ENCODE measurements at regions not wholly inside any gene's neighbourhood (a gene's known extent, or its start where the extent isn't known, plus 50 kb on each side); places are given as distances from the start of the nearest gene placed in this dataset.
A peak's percentile ranks its signal among the peaks of the same experiment; 100 is the strongest.

GRCh38 chr3:106610362-106610959, 741.6 kb upstream of the CBLB start:
- Histone ChIP-seq H3K4me2 (ENCODE audit: insufficient read depth, low read length) (no peak overlapping the region), H3K4me1 (ENCODE audit: insufficient read depth, low read length) (no peaks in the 10 kb centered on the region; the same call in 1 of the 2 replicates), H4K20me1 (ENCODE audit: insufficient read depth, low read length) (no peaks in the 10 kb centered on the region), H3K27me3 (ENCODE audit: insufficient read depth, low read length, poor library complexity) (no peaks in the 10 kb centered on the region), H3K79me2 (ENCODE audit: insufficient read depth, low read length) (no peaks in the 10 kb centered on the region), H2AFZ (ENCODE audit: low read depth, low read length) (no peak overlapping the region), H3K27ac (ENCODE audit: low read length) (no peak overlapping the region), H3K4me3 (ENCODE audit: low read depth in 1 of 2, low read length in 2 of 2) (no peak overlapping the region), H3K9me3 (ENCODE audit: insufficient read depth, low read length, severe bottlenecking) (peaks cover 10% of the 10 kb centered on the region), H3K9ac (ENCODE audit: low read depth, low read length) (no peak overlapping the region), H3K36me3 (ENCODE audit: insufficient read depth, low read length) (no peaks in the 10 kb centered on the region)
- DNase-seq (no peak), ATAC-seq (ENCODE audit: insufficient read depth, low read depth) (peak; percentile 29; the same call in 1 of the 3 replicates)
- TF ChIP-seq CTCF (IDR thresholded peaks at IDR 0.05; ENCODE audit: borderline replicate concordance, extremely low read depth, low read length, poor library complexity, severe bottlenecking) = no peak
- no peak for TF ChIP-seq EZH2 (IDR thresholded peaks at IDR 0.05; ENCODE audit: borderline replicate concordance, low read depth, low read length, severe bottlenecking)

- TF ChIP-seq EZH2 (IDR thresholded peaks at IDR 0.05; ENCODE audit: borderline replicate concordance, low read depth, low read length, severe bottlenecking) = no peak
- no peak for TF ChIP-seq CTCF (IDR thresholded peaks at IDR 0.05; ENCODE audit: borderline replicate concordance, extremely low read depth, low read length, poor library complexity, severe bottlenecking)
- H3K4me1 ChIP-seq (ENCODE audit: insufficient read depth, low read length) = no peaks in the 10 kb centered on the region; the same call in 1 of the 2 replicates
- DNase-seq = no peak
Measured at GRCh38 chr3:106611116-106611515, 742.3 kb upstream of the CBLB start.

GRCh38 chr3:106611841-106612240, 743.0 kb upstream of the CBLB start:
- H3K4me1 ChIP-seq (ENCODE audit: insufficient read depth, low read length) = no peaks in the 10 kb centered on the region; the same call in 1 of the 2 replicates
- H3K27me3 ChIP-seq (ENCODE audit: insufficient read depth, low read length, poor library complexity) = no peaks in the 10 kb centered on the region
- DNase-seq = no peak
- H2AFZ ChIP-seq (ENCODE audit: low read depth, low read length) = no peak overlapping the region
- no peaks in the 10 kb centered on the region for H3K79me2 ChIP-seq (ENCODE audit: insufficient read depth, low read length)
- no peak for ATAC-seq (ENCODE audit: insufficient read depth, low read depth)
- H3K4me3 ChIP-seq (ENCODE audit: low read depth in 1 of 2, low read length in 2 of 2) = no peak overlapping the region
- peaks cover 7% of the 10 kb centered on the region for H3K9me3 ChIP-seq (ENCODE audit: insufficient read depth, low read length, severe bottlenecking)
- H3K27ac ChIP-seq (ENCODE audit: low read length) = no peak overlapping the region
- H3K36me3 ChIP-seq (ENCODE audit: insufficient read depth, low read length) = no peaks in the 10 kb centered on the region
- no peak overlapping the region for H3K4me2 ChIP-seq (ENCODE audit: insufficient read depth, low read length)
- H3K9ac ChIP-seq (ENCODE audit: low read depth, low read length) = no peak overlapping the region
- TF ChIP-seq EZH2 (IDR thresholded peaks at IDR 0.05; ENCODE audit: borderline replicate concordance, low read depth, low read length, severe bottlenecking) (no peak), CTCF (IDR thresholded peaks at IDR 0.05; ENCODE audit: borderline replicate concordance, extremely low read depth, low read length, poor library complexity, severe bottlenecking) (no peak)
- no peaks in the 10 kb centered on the region for H4K20me1 ChIP-seq (ENCODE audit: insufficient read depth, low read length)

More at GRCh38 chr3:106611116-106611515, 742.3 kb upstream of the CBLB start:
- Histone ChIP-seq H3K4me2 (ENCODE audit: insufficient read depth, low read length) (no peak overlapping the region), H3K9ac (ENCODE audit: low read depth, low read length) (no peak overlapping the region), H3K27me3 (ENCODE audit: insufficient read depth, low read length, poor library complexity) (no peaks in the 10 kb centered on the region), H3K36me3 (ENCODE audit: insufficient read depth, low read length) (no peaks in the 10 kb centered on the region), H3K9me3 (ENCODE audit: insufficient read depth, low read length, severe bottlenecking) (peaks cover 10% of the 10 kb centered on the region), H3K4me3 (ENCODE audit: low read depth in 1 of 2, low read length in 2 of 2) (no peak overlapping the region), H4K20me1 (ENCODE audit: insufficient read depth, low read length) (no peaks in the 10 kb centered on the region), H3K27ac (ENCODE audit: low read length) (no peak overlapping the region), H2AFZ (ENCODE audit: low read depth, low read length) (no peak overlapping the region), H3K79me2 (ENCODE audit: insufficient read depth, low read length) (no peaks in the 10 kb centered on the region)
- ATAC-seq (ENCODE audit: insufficient read depth, low read depth) = no peak
